GM23248 (cell line): ENCODE measurements at regions not wholly inside any gene's neighbourhood (a gene's known extent, or its start where the extent isn't known, plus 50 kb on each side); places are given as distances from the start of the nearest gene placed in this dataset.

Experiments
- DNase-seq: peaks from one replicate; pipeline ENCODE4 v3.0.0-alpha.2; 2015
- H2AFZ ChIP-seq: fragments of 200-600 bp; sonication (generic); 2 replicates; pipeline ENCODE4 v1.6.1; 2016; ENCODE audit warnings: antibody characterized with exemption
- H3F3A ChIP-seq: fragments of 200-600 bp; sonication (generic); 2 replicates; pipeline ENCODE4 v1.6.1; 2016; ENCODE audit warnings: mild to moderate bottlenecking, antibody characterized with exemption, mixed run types; ENCODE audit not compliant: insufficient read depth
- H3K27ac ChIP-seq: fragments of 200-600 bp; sonication (generic); 2 replicates; pipeline ENCODE4 v1.5.1; 2016; ENCODE audit warnings: mild to moderate bottlenecking
- H3K27me3 ChIP-seq: fragments of 200-600 bp; sonication (generic); replicated peaks from 2 replicates; pipeline ENCODE4 v1.6.1; 2016; ENCODE audit warnings: mild to moderate bottlenecking; ENCODE audit not compliant: insufficient read depth
- H3K36me3 ChIP-seq: fragments of 200-600 bp; sonication (generic); 2 replicates; pipeline ENCODE4 v1.6.1; 2016; ENCODE audit warnings: low read depth, mild to moderate bottlenecking
- H3K4me1 ChIP-seq: fragments of 200-600 bp; sonication (generic); 2 replicates; pipeline ENCODE4 v1.6.1; 2016; ENCODE audit warnings: mild to moderate bottlenecking; ENCODE audit not compliant: insufficient read depth
- H3K4me2 ChIP-seq: fragments of 200-600 bp; sonication (generic); one replicate; pipeline ENCODE4 v1.6.1; 2016; ENCODE audit warnings: mild to moderate bottlenecking; ENCODE audit not compliant: unreplicated experiment
- H3K4me3 ChIP-seq: fragments of 200-600 bp; sonication (generic); 2 replicates; pipeline ENCODE4 v1.5.1; 2016; ENCODE audit warnings: mild to moderate bottlenecking
- H3K79me2 ChIP-seq: fragments of 200-600 bp; sonication (generic); 2 replicates; pipeline ENCODE4 v1.6.1; 2016; ENCODE audit warnings: mild to moderate bottlenecking; ENCODE audit not compliant: insufficient read depth
- H3K9ac ChIP-seq: fragments of 200-600 bp; sonication (generic); 2 replicates; pipeline ENCODE4 v1.6.1; 2016; ENCODE audit warnings: mild to moderate bottlenecking
- H3K9me2 ChIP-seq: fragments of 200-600 bp; sonication (generic); 2 replicates; pipeline ENCODE4 v1.6.1; 2016; ENCODE audit warnings: mixed run types, mild to moderate bottlenecking, moderate library complexity; ENCODE audit not compliant: insufficient read depth
- H3K9me3 ChIP-seq: fragments of 200-600 bp; sonication (generic); one replicate; pipeline ENCODE4 v1.6.1; 2017; ENCODE audit warnings: low read depth
- H4K20me1 ChIP-seq: fragments of 200-600 bp; sonication (generic); 2 replicates; pipeline ENCODE4 v1.6.0; 2016; ENCODE audit not compliant: insufficient read depth
- EZH2 ChIP-seq: fragments of 200-600 bp; sonication (generic); IDR thresholded peaks from 2 replicates; pipeline ENCODE4 v1.6.1; 2018; ENCODE audit warnings: antibody characterized with exemption, mild to moderate bottlenecking; ENCODE audit not compliant: insufficient read depth, poor library complexity, severe bottlenecking
- EZH2phosphoT487 ChIP-seq: fragments of 200-600 bp; sonication (generic); IDR thresholded peaks from 2 replicates; pipeline ENCODE4 v1.6.1; 2018; ENCODE audit warnings: antibody characterized with exemption, moderate library complexity, mild to moderate bottlenecking, low read depth; ENCODE audit not compliant: insufficient read depth
- WGBS, 2 experiments: methylation state at CpG; one replicate each; pipeline ENCODE4 v1.1.6; 2015 to 2017; ENCODE audit warnings: low lambda C conversion rate in 2 of 2, low coverage in 1 of 2; ENCODE audit errors: missing lambda C conversion rate in 2 of 2; 5-methylcytosine and 5-hydroxymethylcytosine counted together
- in situ Hi-C: fragments of 300-500 bp; cut with MboI; formaldehyde crosslinking; loops from 2 replicates; pipeline ENCODE4 v1.15.0; 2020

DNA sequence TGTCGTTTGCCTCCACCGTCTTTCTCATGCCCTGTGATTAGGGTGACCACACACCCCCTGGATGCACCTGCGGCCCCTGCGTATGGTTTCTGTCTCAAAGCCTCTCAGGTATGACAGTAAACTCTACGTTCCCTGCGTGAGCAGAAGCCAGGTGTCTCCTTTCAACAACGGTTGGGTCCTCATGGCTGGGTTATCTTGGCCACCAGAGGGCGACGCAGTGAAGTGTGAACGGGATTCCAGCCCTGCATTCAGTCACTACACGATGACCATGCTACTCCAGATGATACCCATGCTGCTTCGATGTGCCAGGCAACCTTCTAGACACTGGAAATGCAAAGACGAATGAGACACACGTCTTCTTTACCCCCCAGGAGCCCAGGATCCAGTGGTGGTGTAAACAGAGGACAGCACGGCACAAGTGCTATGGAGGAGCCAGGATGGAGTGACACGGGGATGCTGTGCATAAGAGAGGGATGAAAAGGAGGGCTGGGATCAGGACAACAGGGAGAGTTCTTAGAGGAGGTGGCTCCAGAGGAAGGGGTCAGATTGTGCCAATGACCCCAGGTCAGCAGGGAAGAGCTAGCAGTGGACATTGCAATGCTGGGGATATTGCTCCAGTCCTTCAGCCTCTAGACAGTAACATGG is 228.1 kb upstream of the PFKP start:
- H3K9ac ChIP-seq = no peak overlapping the region
- H3K4me1 ChIP-seq = no peaks in the 10 kb centered on the region
- in situ Hi-C loops = no loop called here
- WGBS, 2 experiments = 20 to 21% methylated on average over 16 of the region's 16 CpGs
- DNase-seq = peak; percentile 37
- H3F3A ChIP-seq = no peaks in the 10 kb centered on the region
- H3K9me3 ChIP-seq = no peaks in the 10 kb centered on the region
- H3K36me3 ChIP-seq = no peaks in the 10 kb centered on the region
- no peak overlapping the region for H3K4me2 ChIP-seq
- H3K27me3 ChIP-seq = 0 out of 2 replicates have a peak, but pooled peaks cover 4% of the 10 kb centered on the region
- no peaks in the 10 kb centered on the region for H4K20me1 ChIP-seq
- no peak overlapping the region for H3K27ac ChIP-seq
- H3K9me2 ChIP-seq = no peaks in the 10 kb centered on the region
- H3K4me3 ChIP-seq = no peak overlapping the region
- no peak overlapping the region for H2AFZ ChIP-seq
- no peaks in the 10 kb centered on the region for H3K79me2 ChIP-seq
- TF ChIP-seq EZH2 (no peak), EZH2phosphoT487 (no peak)

GRCh38 chr10:2837674-2838073 is 229.7 kb upstream of the PFKP start:
- 17 to 18% methylated on average over 7 of the region's 7 CpGs for WGBS, 2 experiments
- H3K79me2 ChIP-seq = no peaks in the 10 kb centered on the region
- peak; percentile 9 for DNase-seq
- no peak for TF ChIP-seq EZH2phosphoT487
- TF ChIP-seq EZH2 = no peak
- H3K4me2 ChIP-seq = no peak overlapping the region
- H3K9me3 ChIP-seq = no peaks in the 10 kb centered on the region
- H3K9ac ChIP-seq = no peak overlapping the region
- no peaks in the 10 kb centered on the region for H4K20me1 ChIP-seq
- no peak overlapping the region for H2AFZ ChIP-seq
- H3K4me3 ChIP-seq = no peak overlapping the region
- no peaks in the 10 kb centered on the region for H3K4me1 ChIP-seq
- H3K27me3 ChIP-seq = 0 out of 2 replicates have a peak, but pooled peaks cover 4% of the 10 kb centered on the region
- in situ Hi-C loops = no loop called here
- no peaks in the 10 kb centered on the region for H3K36me3 ChIP-seq
- H3K27ac ChIP-seq = no peak overlapping the region
- no peaks in the 10 kb centered on the region for H3K9me2 ChIP-seq
- H3F3A ChIP-seq = no peaks in the 10 kb centered on the region

DNA sequence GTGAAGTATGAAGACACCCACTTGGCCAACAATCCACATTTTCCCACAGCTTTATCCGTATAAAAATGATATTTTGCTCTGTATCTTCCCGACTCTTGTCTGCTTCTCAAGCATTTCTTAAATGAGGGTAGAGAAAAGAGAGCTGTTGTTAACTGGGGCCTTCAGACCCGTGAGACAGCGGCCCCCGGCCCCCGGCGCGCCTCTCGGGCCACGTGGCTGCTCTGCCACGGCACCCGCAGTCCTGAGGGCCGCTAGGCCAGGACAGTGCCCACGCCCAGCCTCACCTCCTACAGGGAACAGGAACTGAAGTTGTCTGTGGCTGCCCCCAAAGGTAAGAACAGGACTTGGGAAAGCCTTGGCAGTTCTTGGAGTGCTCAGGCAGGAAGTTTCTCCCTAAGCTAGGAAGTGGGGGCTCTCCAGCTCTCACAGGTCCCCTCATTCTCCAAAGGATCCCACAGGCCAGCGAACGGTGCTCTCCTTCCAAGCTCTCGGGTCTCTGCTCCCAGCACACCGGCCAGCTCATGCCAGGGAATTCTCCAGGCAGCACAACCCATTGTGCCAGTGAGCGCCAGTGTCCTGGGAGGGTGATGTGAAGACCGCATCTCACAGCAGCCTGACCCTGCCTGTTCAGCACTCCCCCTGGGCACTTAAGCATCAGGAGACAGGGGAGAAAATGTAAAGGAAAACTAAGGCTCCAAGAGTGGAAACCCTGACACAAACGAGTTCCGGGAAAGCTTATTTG is 230.3 kb upstream of the PFKP start:
- H3K9me3 ChIP-seq = no peaks in the 10 kb centered on the region
- no peaks in the 10 kb centered on the region for H3K79me2 ChIP-seq
- 0 out of 2 replicates have a peak, but pooled peaks cover 4% of the 10 kb centered on the region for H3K27me3 ChIP-seq
- 53 to 67% methylated on average over 22 of the region's 22 CpGs for WGBS, 2 experiments
- no peaks in the 10 kb centered on the region for H3K36me3 ChIP-seq
- no peak for TF ChIP-seq EZH2phosphoT487
- no peak for TF ChIP-seq EZH2
- no peaks in the 10 kb centered on the region for H3K4me1 ChIP-seq
- H3K4me3 ChIP-seq = no peak overlapping the region
- H3K27ac ChIP-seq = no peak overlapping the region
- no peak overlapping the region for H3K9ac ChIP-seq
- H3F3A ChIP-seq = no peaks in the 10 kb centered on the region
- no peak overlapping the region for H3K4me2 ChIP-seq
- no peak for DNase-seq
- in situ Hi-C loops = no loop called here
- H3K9me2 ChIP-seq = no peaks in the 10 kb centered on the region
- no peaks in the 10 kb centered on the region for H4K20me1 ChIP-seq
- H2AFZ ChIP-seq = no peak overlapping the region

DNA sequence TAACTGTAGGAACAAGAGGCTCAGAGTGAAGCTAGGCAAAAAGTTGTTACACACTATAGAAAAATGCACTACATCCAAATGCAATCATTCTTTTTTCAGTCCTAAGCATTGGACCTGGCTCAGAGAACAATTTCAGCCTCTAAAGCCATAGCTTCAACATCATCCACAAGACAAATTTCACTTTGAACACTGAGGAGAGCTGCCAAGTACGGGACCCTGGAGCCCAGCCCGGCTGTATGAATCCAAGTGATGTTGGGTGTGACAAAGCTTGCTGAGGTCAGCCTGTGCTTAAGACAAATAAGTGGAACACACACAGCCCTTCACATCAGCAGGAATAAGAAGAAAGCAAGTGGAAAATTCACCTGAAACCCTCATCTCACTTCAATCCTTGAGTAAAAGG is 233.1 kb upstream of the PFKP start:
- no peak for DNase-seq
- no peak overlapping the region for H3K27ac ChIP-seq
- H3K27me3 ChIP-seq = no peaks in the 10 kb centered on the region
- TF ChIP-seq EZH2 = no peak
- TF ChIP-seq EZH2phosphoT487 = no peak
- no peaks in the 10 kb centered on the region for H3K79me2 ChIP-seq
- H3K9ac ChIP-seq = no peak overlapping the region
- H3K4me2 ChIP-seq = no peak overlapping the region
- H2AFZ ChIP-seq = no peak overlapping the region
- no peak overlapping the region for H3K4me3 ChIP-seq
- no peaks in the 10 kb centered on the region for H3K9me2 ChIP-seq
- 0 to 7% methylated on average over 2 of the region's 2 CpGs for WGBS, 2 experiments
- H3K4me1 ChIP-seq = no peaks in the 10 kb centered on the region
- no peaks in the 10 kb centered on the region for H3K36me3 ChIP-seq
- in situ Hi-C loops = no loop called here
- H4K20me1 ChIP-seq = no peaks in the 10 kb centered on the region
- H3F3A ChIP-seq = no peaks in the 10 kb centered on the region
- H3K9me3 ChIP-seq = no peaks in the 10 kb centered on the region
